PC-9 (cell line): ENCODE measurements at regions not wholly inside any gene's neighbourhood (a gene's known extent, or its start where the extent isn't known, plus 50 kb on each side); places are given as distances from the start of the nearest gene placed in this dataset.

Experiments used
- BruUV-seq: library from RNA; stranded (reverse); fragments of 400-500 nt; replicated peaks from 2 replicates; lab custom pipeline; 2021; lab: Mats Ljungman, UMichigan
- CTCF ChIA-PET: fragments of 300-600 bp; sonication (Branson Sonifier 250); formaldehyde crosslinking; loops from one replicate; lab custom pipeline; 2022; ENCODE audit warnings: antibody characterized with exemption; lab: Charles Lee
- POLR2A ChIA-PET: fragments of 300-600 bp; sonication (Branson Sonifier 250); formaldehyde crosslinking; loops from one replicate; lab custom pipeline; 2022; ENCODE audit warnings: antibody characterized with exemption; ENCODE audit not compliant: unreplicated experiment; lab: Charles Lee
- DNase-seq, 2 experiments: peaks; one replicate each; pipeline versions ENCODE4 v3.0.0 to v3.0.0-alpha.2; 2015 to 2022; ENCODE audit warnings: mixed read lengths in 1 of 2
- H2AFZ ChIP-seq: fragments of 200-600 bp; sonication (generic); 2 replicates; pipeline ENCODE4 v1.8.1; 2017; ENCODE audit warnings: antibody characterized with exemption
- H3F3A ChIP-seq: fragments of 200-600 bp; sonication (generic); 2 replicates; pipeline ENCODE4 v1.8.1; 2017; ENCODE audit warnings: antibody characterized with exemption, mild to moderate bottlenecking, low read depth; ENCODE audit not compliant: insufficient read depth
- H3K27ac ChIP-seq: fragments of 200-600 bp; sonication (generic); 2 replicates; pipeline ENCODE4 v1.6.1; 2016; ENCODE audit warnings: mixed run types
- H3K27me3 ChIP-seq: fragments of 200-600 bp; sonication (generic); 2 replicates; pipeline ENCODE4 v1.6.1; 2016; ENCODE audit warnings: low read depth, mixed run types; ENCODE audit not compliant: insufficient read depth
- H3K36me3 ChIP-seq: fragments of 200-600 bp; sonication (generic); 2 replicates; pipeline ENCODE4 v1.6.1; 2016; ENCODE audit warnings: low read depth, mixed run types
- H3K4me1 ChIP-seq: fragments of 200-600 bp; sonication (generic); replicated peaks from 2 replicates; pipeline ENCODE4 v1.6.1; 2016; ENCODE audit warnings: mixed run types; ENCODE audit not compliant: insufficient read depth
- H3K4me2 ChIP-seq: fragments of 200-600 bp; sonication (generic); 2 replicates; pipeline ENCODE4 v1.6.1; 2017; ENCODE audit warnings: mixed run types
- H3K4me3 ChIP-seq: fragments of 200-600 bp; sonication (generic); 2 replicates; pipeline ENCODE4 v1.6.1; 2016; ENCODE audit warnings: mixed run types
- H3K79me2 ChIP-seq: fragments of 200-600 bp; sonication (generic); 2 replicates; pipeline ENCODE4 v1.6.1; 2017; ENCODE audit warnings: low read depth, mixed run types
- H3K9me2 ChIP-seq: fragments of 200-600 bp; sonication (generic); 2 replicates; pipeline ENCODE4 v1.8.1; 2017; ENCODE audit warnings: mild to moderate bottlenecking; ENCODE audit not compliant: insufficient read depth
- H3K9me3 ChIP-seq: fragments of 200-600 bp; sonication (generic); 2 replicates; pipeline ENCODE4 v1.8.1; 2016; ENCODE audit warnings: low read depth; ENCODE audit not compliant: insufficient read depth
- H4K20me1 ChIP-seq: fragments of 200-600 bp; sonication (generic); 2 replicates; pipeline ENCODE4 v1.8.1; 2017; ENCODE audit not compliant: insufficient read depth
- CTCF ChIP-seq: fragments of 200-600 bp; sonication (generic); conservative IDR thresholded peaks from 2 replicates; pipeline ENCODE4 v1.6.1; 2017; ENCODE audit warnings: mixed run types, antibody characterized with exemption, mild to moderate bottlenecking, moderate library complexity
- EZH2 ChIP-seq: fragments of 200-600 bp; sonication (generic); IDR thresholded peaks from 2 replicates; pipeline ENCODE4 v1.8.0; 2017; ENCODE audit warnings: antibody characterized with exemption, low read depth
- intact Hi-C: fragments of 100-400 bp; cut with micrococcal nuclease; formaldehyde crosslinking; loops from one replicate; pipeline ENCODE4 v1.10.0; 2022; ENCODE audit not compliant: unreplicated experiment

- H3K4me3 ChIP-seq = no peak overlapping the region
- H3K9me3 ChIP-seq = no peaks in the 10 kb centered on the region
- H3K9me2 ChIP-seq = no peaks in the 10 kb centered on the region
- TF ChIP-seq EZH2 = no peak
- no peak for TF ChIP-seq CTCF
- no peak overlapping the region for H3K4me2 ChIP-seq
- H3K4me1 ChIP-seq = no peaks in the 10 kb centered on the region
- H3K27me3 ChIP-seq = no peaks in the 10 kb centered on the region
- H3K36me3 ChIP-seq = no peaks in the 10 kb centered on the region
- H3F3A ChIP-seq = no peaks in the 10 kb centered on the region
- H2AFZ ChIP-seq = no peak overlapping the region
- H4K20me1 ChIP-seq = no peaks in the 10 kb centered on the region
- intact Hi-C loops = no loop called here
- H3K27ac ChIP-seq = no peak overlapping the region
- POLR2A ChIA-PET = no interaction called here
- CTCF ChIA-PET = no interaction called here
- no TSS peak for BruUV-seq
- DNase-seq = no peak
- H3K79me2 ChIP-seq = no peaks in the 10 kb centered on the region
These were observed 131.7 kb downstream of the PXDC1 start for GRCh38 chr6:3619800-3620199.

GRCh38 chr6:3619201-3619600 is 132.3 kb downstream of the PXDC1 start:
- Histone ChIP-seq H4K20me1 (no peaks in the 10 kb centered on the region), H3K4me1 (no peaks in the 10 kb centered on the region), H2AFZ (no peak overlapping the region), H3K27me3 (no peaks in the 10 kb centered on the region), H3F3A (no peaks in the 10 kb centered on the region), H3K4me3 (no peak overlapping the region), H3K36me3 (no peaks in the 10 kb centered on the region), H3K4me2 (no peak overlapping the region), H3K9me2 (no peaks in the 10 kb centered on the region), H3K9me3 (no peaks in the 10 kb centered on the region), H3K79me2 (no peaks in the 10 kb centered on the region), H3K27ac (no peak overlapping the region)
- BruUV-seq = no TSS peak
- no peak for DNase-seq
- POLR2A ChIA-PET = no interaction called here
- intact Hi-C loops = no loop called here
- TF ChIP-seq EZH2 (no peak), CTCF (no peak)
- CTCF ChIA-PET = interaction anchor here (0.6 kb wide), 1 partner anchor 160 kb away, joined by 6 read pairs; no protein-coding TSS in a partner anchor

GRCh38 chr6:3618642-3619041 is 132.9 kb downstream of the PXDC1 start:
- no peak overlapping the region for H3K4me3 ChIP-seq
- no peaks in the 10 kb centered on the region for H3K9me2 ChIP-seq
- H3K36me3 ChIP-seq = no peaks in the 10 kb centered on the region
- CTCF ChIA-PET = interaction anchor here (0.6 kb wide), 1 partner anchor 159 kb away, joined by 6 read pairs; no protein-coding TSS in a partner anchor
- H3K27ac ChIP-seq = no peak overlapping the region
- no peak overlapping the region for H3K4me2 ChIP-seq
- H3K79me2 ChIP-seq = no peaks in the 10 kb centered on the region
- no peaks in the 10 kb centered on the region for H4K20me1 ChIP-seq
- intact Hi-C loops = no loop called here
- no peaks in the 10 kb centered on the region for H3F3A ChIP-seq
- H3K4me1 ChIP-seq = no peaks in the 10 kb centered on the region
- no peaks in the 10 kb centered on the region for H3K9me3 ChIP-seq
- no peak for TF ChIP-seq CTCF
- no TSS peak for BruUV-seq
- H3K27me3 ChIP-seq = no peaks in the 10 kb centered on the region
- H2AFZ ChIP-seq = no peak overlapping the region
- no peak for DNase-seq
- POLR2A ChIA-PET = interaction anchor here (0.6 kb wide), 1 partner anchor 1901 kb away, joined by 4 read pairs; no protein-coding TSS in a partner anchor
